Right lobe of liver (tissue), 6 donors: ENCODE measurements at regions not wholly inside any gene's neighbourhood (a gene's known extent, or its start where the extent isn't known, plus 50 kb on each side); places are given as distances from the start of the nearest gene placed in this dataset.

Source experiments
- ATAC-seq, 4 donors: fragments of 200-7000 bp; cut with Tn5 transposase; one replicate each; pipeline ENCODE4 v1.9.1; 2020; ENCODE audit warnings: mild to moderate bottlenecking in 4 of 4, moderate library complexity in 4 of 4
- DNase-seq, 3 donors: peaks; one replicate each; pipeline ENCODE4 v3.0.0-alpha.2; 2020
- H3K27ac ChIP-seq, 3 donors: fragments of 200-600 bp; one replicate each; pipeline ENCODE4 v1.8.0; 2022
- H3K27me3 ChIP-seq, 2 donors: fragments of 200-600 bp; one replicate each; pipeline ENCODE4 v1.8.0; 2022
- H3K36me3 ChIP-seq, 4 donors: fragments of 200-600 bp; sonication (generic) in 1 of 4; one replicate each; pipeline versions ENCODE4 v1.5.1 to v1.8.0; 2017 to 2022; ENCODE audit warnings: control low read depth in 1 of 4
- H3K4me1 ChIP-seq, 4 donors: fragments of 200-600 bp; sonication (generic) in 1 of 4; one replicate each; pipeline versions ENCODE4 v1.5.1 to v1.8.0; 2017 to 2022; ENCODE audit warnings: control low read depth in 1 of 4
- H3K4me3 ChIP-seq, 3 donors: fragments of 200-600 bp; one replicate each; pipeline ENCODE4 v1.8.0; 2022
- H3K9me3 ChIP-seq, 4 donors: fragments of 200-600 bp; sonication (generic) in 1 of 4; one replicate each; pipeline versions ENCODE4 v1.5.1 to v1.8.0; 2017 to 2022; ENCODE audit warnings: control low read depth in 1 of 4
- POLR2A ChIP-seq: fragments of 450-650 bp; IDR thresholded peaks from one replicate; pipeline ENCODE4 v1.6.1; 2017; ENCODE audit warnings: antibody characterized with exemption, mild to moderate bottlenecking
- WGBS: methylation state at CpG from one replicate; pipeline ENCODE4 v1.1.6; 2018; ENCODE audit warnings: low coverage, low lambda C conversion rate; ENCODE audit not compliant: insufficient coverage; ENCODE audit errors: missing lambda C conversion rate; 5-methylcytosine and 5-hydroxymethylcytosine counted together
- intact Hi-C, 2 donors: fragments of 100-400 bp; cut with DNase I; formaldehyde crosslinking; loops; one replicate each; pipeline versions ENCODE4 v1.11.2 to v1.14.1; 2022
- TF ChIP-seq, protein P1 (sequence below), 4 donors: fragments of 200-600 bp in 3 of 4; fragments of 450-650 bp in 1 of 4; IDR thresholded peaks; one replicate each; pipeline versions ENCODE4 v1.5.1 to v1.8.0; 2016 to 2022; ENCODE audit warnings: antibody characterized with exemption in 4 of 4, mild to moderate bottlenecking in 2 of 4
- donor health status: DM: no; HTN: yes; CAD: no.
- donor health status: DM: no; HTN: no; CAD: no.
- donor health status: DM: no; HTN: no; CAD: no.
- donor health status: DM: no; HTN: yes; CAD: no.
- donor health status: DM: no; HTN: yes; CAD: no.

DNA sequence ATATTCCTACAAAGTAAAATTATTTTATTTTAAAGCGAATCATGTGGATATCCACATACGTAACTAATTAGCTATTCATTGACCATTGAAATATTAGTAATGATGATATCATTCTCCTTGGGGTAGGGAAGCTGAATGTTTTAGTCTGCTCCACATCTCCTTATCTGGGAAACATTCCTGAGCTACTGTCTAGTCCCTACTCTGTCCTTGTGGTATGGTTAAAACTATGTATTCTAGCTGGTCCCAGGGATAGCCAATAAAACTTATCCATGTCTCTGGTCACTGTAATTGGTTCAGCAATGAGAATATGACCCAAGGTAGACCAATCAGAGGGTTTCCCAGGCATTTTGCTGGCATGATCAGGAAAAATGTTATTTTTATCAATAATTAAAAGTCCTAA is 76.0 kb upstream of the DAP start:
- no peak overlapping the region for H3K27ac ChIP-seq
- no peak for ATAC-seq
- intact Hi-C loops, result no loop called here
- WGBS, result 91% methylated on average over 2 of the region's 2 CpGs
- no peaks in the 10 kb centered on the region for H3K4me1 ChIP-seq
- no peak for DNase-seq
- H3K9me3 ChIP-seq, result no peaks in the 10 kb centered on the region
- H3K4me3 ChIP-seq, result no peak overlapping the region
- TF ChIP-seq, protein P1, sequence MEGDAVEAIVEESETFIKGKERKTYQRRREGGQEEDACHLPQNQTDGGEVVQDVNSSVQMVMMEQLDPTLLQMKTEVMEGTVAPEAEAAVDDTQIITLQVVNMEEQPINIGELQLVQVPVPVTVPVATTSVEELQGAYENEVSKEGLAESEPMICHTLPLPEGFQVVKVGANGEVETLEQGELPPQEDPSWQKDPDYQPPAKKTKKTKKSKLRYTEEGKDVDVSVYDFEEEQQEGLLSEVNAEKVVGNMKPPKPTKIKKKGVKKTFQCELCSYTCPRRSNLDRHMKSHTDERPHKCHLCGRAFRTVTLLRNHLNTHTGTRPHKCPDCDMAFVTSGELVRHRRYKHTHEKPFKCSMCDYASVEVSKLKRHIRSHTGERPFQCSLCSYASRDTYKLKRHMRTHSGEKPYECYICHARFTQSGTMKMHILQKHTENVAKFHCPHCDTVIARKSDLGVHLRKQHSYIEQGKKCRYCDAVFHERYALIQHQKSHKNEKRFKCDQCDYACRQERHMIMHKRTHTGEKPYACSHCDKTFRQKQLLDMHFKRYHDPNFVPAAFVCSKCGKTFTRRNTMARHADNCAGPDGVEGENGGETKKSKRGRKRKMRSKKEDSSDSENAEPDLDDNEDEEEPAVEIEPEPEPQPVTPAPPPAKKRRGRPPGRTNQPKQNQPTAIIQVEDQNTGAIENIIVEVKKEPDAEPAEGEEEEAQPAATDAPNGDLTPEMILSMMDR (IDR thresholded peaks at IDR 0.05), result no peak
- no peak for TF ChIP-seq POLR2A
- no peaks in the 10 kb centered on the region for H3K27me3 ChIP-seq
- H3K36me3 ChIP-seq, result no peaks in the 10 kb centered on the region

DNA sequence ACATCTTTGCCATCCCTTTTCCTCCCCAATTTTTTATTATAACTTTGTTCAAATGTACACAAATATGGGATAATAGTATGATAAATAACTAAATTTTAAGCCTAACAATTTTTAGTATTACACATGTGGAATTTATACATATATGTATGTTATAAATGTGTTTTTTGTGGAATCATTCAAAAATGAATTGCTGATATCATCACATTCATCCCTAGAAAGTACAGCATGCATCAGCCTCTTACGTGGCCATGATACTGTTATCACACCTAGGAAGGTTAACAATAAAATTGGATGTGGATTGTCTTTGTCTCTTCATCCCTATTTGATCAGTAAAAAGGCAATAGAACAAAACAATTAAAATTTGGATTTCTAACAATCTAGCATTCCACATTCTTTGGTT is 73.7 kb upstream of the DAP start:
- intact Hi-C loops, result no loop called here
- no peak overlapping the region for H3K27ac ChIP-seq
- TF ChIP-seq, protein P1 (IDR thresholded peaks at IDR 0.05), result no peak
- no peak for TF ChIP-seq POLR2A
- WGBS, result 63% methylated on average over 1 of the region's 1 CpG
- DNase-seq (no peak), ATAC-seq (no peak)
- H3K36me3 ChIP-seq, result no peaks in the 10 kb centered on the region
- H3K27me3 ChIP-seq, result no peaks in the 10 kb centered on the region
- H3K4me1 ChIP-seq, result no peaks in the 10 kb centered on the region
- H3K4me3 ChIP-seq, result no peak overlapping the region
- no peaks in the 10 kb centered on the region for H3K9me3 ChIP-seq

DNA sequence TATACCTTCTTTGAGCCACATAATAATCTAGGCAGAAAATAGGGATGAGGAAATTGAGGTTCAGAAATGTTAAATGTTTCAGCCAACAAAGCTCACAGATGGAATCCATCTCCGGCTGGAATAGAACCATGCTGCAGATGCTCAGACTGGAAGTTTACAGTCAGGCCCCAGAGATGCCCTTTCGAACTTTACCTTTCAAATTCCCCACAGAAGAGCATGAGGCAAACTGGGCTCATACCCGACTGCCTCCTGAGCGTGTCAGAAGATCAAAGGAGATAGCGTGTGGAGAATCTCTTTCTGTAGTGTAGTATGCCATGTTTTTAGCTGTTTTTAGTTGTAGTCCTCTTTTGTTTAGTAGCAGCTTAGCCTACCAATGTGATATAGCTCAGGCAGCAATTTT is 72.0 kb upstream of the DAP start:
- intact Hi-C loops, result no loop called here
- no peaks in the 10 kb centered on the region for H3K4me1 ChIP-seq
- ATAC-seq (peak; percentile 39 to 83 (median 66)), DNase-seq (no peak)
- no peaks in the 10 kb centered on the region for H3K27me3 ChIP-seq
- 43% methylated on average over 4 of the region's 5 CpGs for WGBS
- TF ChIP-seq, protein P1 (IDR thresholded peaks at IDR 0.05), result no peak
- no peak for TF ChIP-seq POLR2A
- no peaks in the 10 kb centered on the region for H3K36me3 ChIP-seq
- H3K4me3 ChIP-seq, result no peak overlapping the region
- no peaks in the 10 kb centered on the region for H3K9me3 ChIP-seq
- H3K27ac ChIP-seq, result no peak overlapping the region

DNA sequence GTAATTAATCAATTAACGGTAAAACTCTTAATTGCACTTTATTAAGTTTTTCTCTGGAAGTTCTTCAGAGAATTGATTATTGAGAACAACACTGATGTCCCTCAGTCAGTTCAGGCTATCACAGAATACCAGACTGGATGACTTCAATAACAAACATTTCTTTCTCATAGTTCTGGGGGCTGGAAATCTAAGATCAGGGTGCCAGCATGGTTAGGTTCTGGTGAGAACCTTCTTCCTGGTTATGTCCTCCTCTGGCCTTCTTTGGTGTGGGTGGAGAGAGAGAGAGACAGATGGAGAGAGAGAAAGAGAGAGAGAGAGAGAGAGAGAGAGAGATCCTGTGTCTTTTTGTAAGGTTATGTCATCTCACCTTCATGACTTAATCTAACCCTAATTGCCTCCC is 71.4 kb upstream of the DAP start:
- intact Hi-C loops, result no loop called here
- no peaks in the 10 kb centered on the region for H3K27me3 ChIP-seq
- ATAC-seq (no peak), DNase-seq (no peak)
- 69% methylated on average over 1 of the region's 1 CpG for WGBS
- TF ChIP-seq, protein P1 (IDR thresholded peaks at IDR 0.05), result no peak
- TF ChIP-seq POLR2A, result no peak
- H3K4me3 ChIP-seq, result no peak overlapping the region
- no peaks in the 10 kb centered on the region for H3K4me1 ChIP-seq
- H3K9me3 ChIP-seq, result no peaks in the 10 kb centered on the region
- no peak overlapping the region for H3K27ac ChIP-seq
- H3K36me3 ChIP-seq, result no peaks in the 10 kb centered on the region

DNA sequence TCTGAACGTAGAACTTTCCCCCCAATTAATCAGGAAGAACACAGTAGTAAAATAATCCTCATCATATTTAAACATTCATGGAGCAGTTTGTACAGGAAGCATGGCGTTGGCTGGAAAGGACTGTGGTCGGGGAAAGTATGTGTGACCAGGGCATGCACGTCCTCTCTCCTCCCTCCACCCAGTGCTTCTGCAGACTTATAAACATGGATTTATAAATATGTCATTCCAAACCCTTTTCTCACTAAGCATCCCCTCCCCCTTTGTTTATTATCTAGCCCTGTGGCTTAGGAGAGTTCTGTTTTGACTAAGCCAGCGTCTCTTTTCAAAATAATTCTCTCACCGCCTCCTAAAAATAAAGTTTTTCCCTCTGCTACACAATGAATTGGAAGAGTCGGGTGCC is 70.4 kb upstream of the DAP start:
- Histone ChIP-seq H3K27ac (no peak overlapping the region), H3K4me3 (no peak overlapping the region), H3K36me3 (no peaks in the 10 kb centered on the region), H3K27me3 (no peaks in the 10 kb centered on the region), H3K9me3 (no peaks in the 10 kb centered on the region), H3K4me1 (no peaks in the 10 kb centered on the region)
- intact Hi-C loops, result no loop called here
- peak in 2 of 4 donors; percentile 22 to 43 for ATAC-seq
- no peak for DNase-seq
- TF ChIP-seq, protein P1 (IDR thresholded peaks at IDR 0.05), result no peak
- TF ChIP-seq POLR2A, result no peak
- WGBS, result 63% methylated on average over 7 of the region's 7 CpGs
